T-cell (primary cell): ENCODE measurements at regions not wholly inside any gene's neighbourhood (a gene's known extent, or its start where the extent isn't known, plus 50 kb on each side); places are given as distances from the start of the nearest gene placed in this dataset.

Source experiments
- ATAC-seq, 4 experiments: fragments of 200-7000 bp in 3 of 4; fragments of 150-1000 bp in 1 of 4; cut with Tn5 transposase; replicated peaks in 1 of 4; 1 replicate in 3 of 4; 2 replicates in 1 of 4; pipeline ENCODE4 v1.10.0; 2021; ENCODE audit warnings: moderate library complexity in 3 of 4, mild to moderate bottlenecking in 2 of 4, moderate number of reproducible peaks in 1 of 4
- CTCF ChIA-PET, 2 donors: fragments of 300-600 bp; sonication (Branson Sonifier 250); formaldehyde crosslinking; loops; one replicate each; lab custom pipeline; 2022; ENCODE audit warnings: antibody characterized with exemption in 2 of 2; lab: Charles Lee
- POLR2A ChIA-PET, 2 donors: fragments of 300-600 bp; sonication (Branson Sonifier 250); formaldehyde crosslinking; loops; one replicate each; lab custom pipeline; 2022; ENCODE audit warnings: antibody characterized with exemption in 2 of 2; lab: Charles Lee
- DNase-seq, 35 experiments: peaks; one replicate each; pipeline versions ENCODE4 v3.0.0 to v3.0.0-alpha.2; 2013 to 2023
- H3K27ac ChIP-seq: one replicate; pipeline ENCODE4 v1.5.1; 2013; ENCODE audit warnings: low read length
- H3K27me3 ChIP-seq, 2 experiments: replicated peaks in 1 of 2; 1 replicate in 1 of 2; 2 replicates in 1 of 2; pipeline versions ENCODE4 v1.6.1 to v1.7.0; 2013; ENCODE audit warnings: low read length in 1 of 2, mixed read lengths in 1 of 2; ENCODE audit not compliant: control insufficient read depth in 2 of 2, insufficient read depth in 2 of 2; ENCODE audit errors: extremely low read depth in 1 of 2
- H3K36me3 ChIP-seq, 2 donors: 1 replicate in 1 of 2; 2 replicates in 1 of 2; pipeline versions ENCODE4 v1.6.1 to v1.7.0; 2013; ENCODE audit warnings: low read length in 1 of 2; ENCODE audit not compliant: control insufficient read depth in 2 of 2, insufficient read depth in 1 of 2; ENCODE audit errors: extremely low read depth in 1 of 2
- H3K4me1 ChIP-seq, 2 experiments: 1 replicate in 1 of 2; 2 replicates in 1 of 2; pipeline versions ENCODE4 v1.6.1 to v1.7.0; 2013; ENCODE audit warnings: low read length in 2 of 2, mixed read lengths in 1 of 2; ENCODE audit not compliant: insufficient read depth in 2 of 2, control insufficient read depth in 1 of 2; ENCODE audit errors: extremely low read depth in 1 of 2
- H3K4me3 ChIP-seq, 2 donors: 1 replicate in 1 of 2; 2 replicates in 1 of 2; pipeline versions ENCODE4 v1.5.1 to v1.7.0; 2013; ENCODE audit warnings: mild to moderate bottlenecking in 2 of 2, low read length in 1 of 2, moderate library complexity in 1 of 2; ENCODE audit not compliant: control insufficient read depth in 1 of 2; ENCODE audit errors: extremely low read depth in 1 of 2
- H3K9me3 ChIP-seq: 2 replicates; pipeline ENCODE4 v1.7.0; 2013
- H3K27ac Mint-ChIP-seq, 2 donors: one replicate each; pipeline ENCODE4 v1.8.0; 2020 to 2021; ENCODE audit warnings: mild to moderate bottlenecking in 2 of 2, mixed read lengths in 2 of 2
- H3K27me3 Mint-ChIP-seq, 2 donors: one replicate each; pipeline ENCODE4 v1.8.0; 2021 to 2022; ENCODE audit warnings: mixed read lengths in 2 of 2
- H3K36me3 Mint-ChIP-seq: one replicate; pipeline ENCODE4 v1.8.0; 2021; ENCODE audit warnings: mixed read lengths
- H3K4me1 Mint-ChIP-seq, 3 donors: one replicate each; pipeline ENCODE4 v1.8.0; 2020 to 2022; ENCODE audit warnings: mixed read lengths in 3 of 3, mild to moderate bottlenecking in 1 of 3
- H3K4me3 Mint-ChIP-seq, 3 donors: one replicate each; pipeline ENCODE4 v1.8.0; 2020 to 2022; ENCODE audit warnings: mild to moderate bottlenecking in 3 of 3, mixed read lengths in 3 of 3, moderate library complexity in 3 of 3
- H3K9me3 Mint-ChIP-seq, 3 donors: one replicate each; pipeline ENCODE4 v1.8.0; 2020 to 2022; ENCODE audit warnings: mixed read lengths in 3 of 3
- WGBS: methylation state at CpG from one replicate; pipeline ENCODE4 v1.1.5; 2013; ENCODE audit warnings: missing lambda C conversion rate; ENCODE audit not compliant: insufficient coverage; 5-methylcytosine and 5-hydroxymethylcytosine counted together

GRCh38 chr13:34577051-34577450 is 365.0 kb upstream of the NBEA start:
- DNase-seq (no peak), ATAC-seq (no peak)
- Histone ChIP-seq H3K36me3 (no peaks in the 10 kb centered on the region), H3K9me3 (no peaks in the 10 kb centered on the region), H3K27me3 (no peaks in the 10 kb centered on the region), H3K27ac (no peak overlapping the region), H3K4me1 (no peaks in the 10 kb centered on the region), H3K4me3 (no peak overlapping the region)
- Mint-ChIP-seq H3K27ac (no peak overlapping the region), H3K36me3 (no peaks in the 10 kb centered on the region), H3K9me3 (peaks cover 0 to 8% (median 2%) of the 10 kb centered on the region in 3 donors), H3K4me1 (no peaks in the 10 kb centered on the region), H3K27me3 (peaks cover 0 to 3% of the 10 kb centered on the region in 2 donors), H3K4me3 (no peak overlapping the region)
- WGBS: no CpG with 5 or more reads among the region's 1 CpG
- CTCF ChIA-PET: no interaction called here
- POLR2A ChIA-PET: interaction anchor here in 1 of 2 donors (0.6 kb wide), 1 partner anchor 59 kb away, joined by 6 read pairs; no protein-coding TSS in a partner anchor

- Histone ChIP-seq H3K4me3 (no peak overlapping the region), H3K27ac (no peak overlapping the region), H3K36me3 (no peaks in the 10 kb centered on the region), H3K27me3 (no peaks in the 10 kb centered on the region), H3K9me3 (no peaks in the 10 kb centered on the region), H3K4me1 (no peaks in the 10 kb centered on the region)
- Mint-ChIP-seq H3K27ac (no peak overlapping the region), H3K36me3 (no peaks in the 10 kb centered on the region), H3K9me3 (peaks cover 0 to 9% (median 4%) of the 10 kb centered on the region in 3 donors), H3K27me3 (peaks cover 0 to 4% of the 10 kb centered on the region in 2 donors), H3K4me3 (no peak overlapping the region), H3K4me1 (no peaks in the 10 kb centered on the region)
- ChIA-PET POLR2A (no interaction called here), CTCF (no interaction called here)
- ATAC-seq: no peak
- no CpG with 5 or more reads among the region's 1 CpG for WGBS
- DNase-seq: no peak
These were observed 363.6 kb upstream of the NBEA start for GRCh38 chr13:34578471-34578870.

- ATAC-seq (no peak), DNase-seq (no peak)
- Mint-ChIP-seq H3K4me3 (no peak overlapping the region), H3K27ac (no peak overlapping the region), H3K9me3 (peaks cover 0 to 9% (median 4%) of the 10 kb centered on the region in 3 donors), H3K4me1 (no peaks in the 10 kb centered on the region), H3K36me3 (no peaks in the 10 kb centered on the region), H3K27me3 (peaks cover 0 to 4% of the 10 kb centered on the region in 2 donors)
- POLR2A ChIA-PET: no interaction called here
- no peaks in the 10 kb centered on the region for H3K4me1 ChIP-seq
- no peaks in the 10 kb centered on the region for H3K36me3 ChIP-seq
- H3K4me3 ChIP-seq: no peak overlapping the region
- H3K9me3 ChIP-seq: no peaks in the 10 kb centered on the region
- no peaks in the 10 kb centered on the region for H3K27me3 ChIP-seq
- CTCF ChIA-PET: no interaction called here
- H3K27ac ChIP-seq: no peak overlapping the region
These were observed 363.2 kb upstream of the NBEA start for GRCh38 chr13:34578917-34579316.

GRCh38 chr13:34583181-34583580 is 358.9 kb upstream of the NBEA start:
- H3K4me3 ChIP-seq: no peak overlapping the region
- POLR2A ChIA-PET: no interaction called here
- no CpG with 5 or more reads among the region's 1 CpG for WGBS
- Mint-ChIP-seq H3K27me3 (peaks cover 0 to 4% of the 10 kb centered on the region in 2 donors), H3K27ac (no peak overlapping the region), H3K36me3 (no peaks in the 10 kb centered on the region), H3K9me3 (peaks cover 5 to 11% (median 6%) of the 10 kb centered on the region in 3 donors), H3K4me3 (no peak overlapping the region), H3K4me1 (no peaks in the 10 kb centered on the region)
- ATAC-seq (no peak), DNase-seq (no peak)
- H3K27me3 ChIP-seq: no peaks in the 10 kb centered on the region
- no peaks in the 10 kb centered on the region for H3K4me1 ChIP-seq
- no peaks in the 10 kb centered on the region for H3K36me3 ChIP-seq
- CTCF ChIA-PET: no interaction called here
- H3K9me3 ChIP-seq: no peaks in the 10 kb centered on the region
- no peak overlapping the region for H3K27ac ChIP-seq

GRCh38 chr13:34587576-34587975 is 354.5 kb upstream of the NBEA start:
- no peaks in the 10 kb centered on the region for H3K4me1 ChIP-seq
- WGBS: no CpG with 5 or more reads among the region's 3 CpGs
- ChIA-PET CTCF (no interaction called here), POLR2A (no interaction called here)
- no peaks in the 10 kb centered on the region for H3K27me3 ChIP-seq
- H3K9me3 ChIP-seq: no peaks in the 10 kb centered on the region
- Mint-ChIP-seq H3K4me3 (no peak overlapping the region), H3K36me3 (no peaks in the 10 kb centered on the region), H3K27ac (no peak overlapping the region), H3K9me3 (peaks cover 4 to 11% (median 5%) of the 10 kb centered on the region in 3 donors), H3K4me1 (no peaks in the 10 kb centered on the region), H3K27me3 (no peaks in the 10 kb centered on the region)
- H3K27ac ChIP-seq: no peak overlapping the region
- no peak overlapping the region for H3K4me3 ChIP-seq
- ATAC-seq: no peak
- DNase-seq: no peak
- H3K36me3 ChIP-seq: no peaks in the 10 kb centered on the region

GRCh38 chr13:34588362-34588761 is 353.7 kb upstream of the NBEA start:
- Mint-ChIP-seq H3K36me3 (no peaks in the 10 kb centered on the region), H3K9me3 (peaks cover 3 to 11% (median 5%) of the 10 kb centered on the region in 3 donors), H3K4me3 (no peak overlapping the region), H3K27me3 (no peaks in the 10 kb centered on the region), H3K4me1 (no peaks in the 10 kb centered on the region), H3K27ac (no peak overlapping the region)
- 76% methylated on average over 7 of the region's 7 CpGs for WGBS
- DNase-seq (no peak), ATAC-seq (no peak)
- Histone ChIP-seq H3K36me3 (no peaks in the 10 kb centered on the region), H3K9me3 (no peaks in the 10 kb centered on the region), H3K4me1 (no peaks in the 10 kb centered on the region), H3K27ac (no peak overlapping the region), H3K27me3 (no peaks in the 10 kb centered on the region), H3K4me3 (no peak overlapping the region)
- CTCF ChIA-PET: no interaction called here
- POLR2A ChIA-PET: no interaction called here

- no peak for ATAC-seq
- no peak for DNase-seq
- Mint-ChIP-seq H3K36me3 (no peaks in the 10 kb centered on the region), H3K9me3 (peaks cover 3 to 11% (median 10%) of the 10 kb centered on the region in 3 donors), H3K27ac (no peak overlapping the region), H3K27me3 (no peaks in the 10 kb centered on the region), H3K4me3 (no peak overlapping the region), H3K4me1 (no peaks in the 10 kb centered on the region)
- WGBS: 63% methylated on average over 3 of the region's 3 CpGs
- H3K4me1 ChIP-seq: no peaks in the 10 kb centered on the region
- CTCF ChIA-PET: interaction anchor here in 1 of 2 donors (0.6 kb wide), 1 partner anchor 376 kb away, joined by 3 read pairs; no protein-coding TSS in a partner anchor
- no peaks in the 10 kb centered on the region for H3K36me3 ChIP-seq
- no peaks in the 10 kb centered on the region for H3K27me3 ChIP-seq
- no peaks in the 10 kb centered on the region for H3K9me3 ChIP-seq
- H3K4me3 ChIP-seq: no peak overlapping the region
- H3K27ac ChIP-seq: no peak overlapping the region
- POLR2A ChIA-PET: interaction anchor here in 1 of 2 donors (0.6 kb wide), 1 partner anchor 593 kb away, joined by 8 read pairs; no protein-coding TSS in a partner anchor
These were observed 352.5 kb upstream of the NBEA start for GRCh38 chr13:34589581-34589980.
